ENCODE measurements at regions not wholly inside any gene's neighbourhood (a gene's known extent, or its start where the extent isn't known, plus 50 kb on each side); places are given as distances from the start of the nearest gene placed in this dataset.

GRCh38 chr20:55565096-55565773 is 440.1 kb downstream of the CBLN4 start:
- no peak for FAIRE-seq
- TF ChIP-seq CTCF (IDR thresholded peaks at IDR 0.05; ENCODE audit: insufficient read depth, missing control alignments): no peak

GRCh38 chr20:55561259-55561658 is 444.1 kb downstream of the CBLN4 start:
- TF ChIP-seq CTCF (IDR thresholded peaks at IDR 0.05; ENCODE audit: insufficient read depth, missing control alignments): no peak
- no peak for DNase-seq (ENCODE audit: insufficient read length, low spot score)
- no peak for FAIRE-seq

More at GRCh38 chr20:55565096-55565773, 440.1 kb downstream of the CBLN4 start:
- DNase-seq (ENCODE audit: insufficient read length, low spot score): no peak

- no peak for FAIRE-seq
- no peak for DNase-seq (ENCODE audit: insufficient read length, low spot score)
Measured at GRCh38 chr20:55557191-55557590, 448.1 kb downstream of the CBLN4 start.

GRCh38 chr20:55555075-55555650 is 450.2 kb downstream of the CBLN4 start:
- no peak for DNase-seq (ENCODE audit: insufficient read length, low spot score)
- no peak for TF ChIP-seq CTCF (IDR thresholded peaks at IDR 0.05; ENCODE audit: insufficient read depth, missing control alignments)
- no peak for FAIRE-seq

More at GRCh38 chr20:55557191-55557590, 448.1 kb downstream of the CBLN4 start:
- no peak for TF ChIP-seq CTCF (IDR thresholded peaks at IDR 0.05; ENCODE audit: insufficient read depth, missing control alignments)

- no peak for DNase-seq (ENCODE audit: insufficient read length, low spot score)
- TF ChIP-seq CTCF (IDR thresholded peaks at IDR 0.05; ENCODE audit: insufficient read depth, missing control alignments): no peak
- no peak for FAIRE-seq
Measured at GRCh38 chr20:55544638-55545037, 460.7 kb downstream of the CBLN4 start.

- DNase-seq (ENCODE audit: insufficient read length, low spot score): no peak
- no peak for TF ChIP-seq CTCF (IDR thresholded peaks at IDR 0.05; ENCODE audit: insufficient read depth, missing control alignments)
- no peak for FAIRE-seq
Measured at GRCh38 chr20:55540486-55540885, 464.8 kb downstream of the CBLN4 start.

- no peak for TF ChIP-seq CTCF (IDR thresholded peaks at IDR 0.05; ENCODE audit: insufficient read depth, missing control alignments)
Measured at GRCh38 chr20:55540013-55540412, 465.3 kb downstream of the CBLN4 start.

More at GRCh38 chr20:55540013-55540412, 465.3 kb downstream of the CBLN4 start:
- FAIRE-seq: no peak
- no peak for DNase-seq (ENCODE audit: insufficient read length, low spot score)

Measured in D721Med (cell line).